Neural cell (in vitro differentiated cells): ENCODE measurements at regions not wholly inside any gene's neighbourhood (a gene's known extent, or its start where the extent isn't known, plus 50 kb on each side); places are given as distances from the start of the nearest gene placed in this dataset.

Source experiments
- H2AFZ ChIP-seq: fragments of 200-600, 300-800 bp; sonication (generic), shearing (Covaris generic); 2 replicates; pipeline ENCODE4 v1.6.0; 2014; ENCODE audit warnings: low read depth, mild to moderate bottlenecking, antibody characterized with exemption, low read length, moderate library complexity
- H3F3A ChIP-seq: fragments of 200-600 bp; shearing (Covaris generic); 2 replicates; pipeline ENCODE4 v1.6.1; 2016; ENCODE audit warnings: mild to moderate bottlenecking, moderate library complexity, mixed read lengths, antibody characterized with exemption, low read length; ENCODE audit not compliant: insufficient read depth, poor library complexity, severe bottlenecking
- H3K27ac ChIP-seq: fragments of 200-600, 300-800 bp; sonication (generic), shearing (Covaris generic); 2 replicates; pipeline ENCODE4 v1.5.1; 2014; ENCODE audit warnings: mild to moderate bottlenecking, low read length, moderate library complexity
- H3K27me3 ChIP-seq: fragments of 300-800, 200-600 bp; sonication (generic), shearing (Covaris generic); 2 replicates; pipeline ENCODE4 v1.6.0; 2014; ENCODE audit warnings: mild to moderate bottlenecking, low read depth, low read length, moderate library complexity; ENCODE audit not compliant: insufficient read depth
- H3K36me3 ChIP-seq: fragments of 300-800, 200-600 bp; sonication (generic), shearing (Covaris generic); 2 replicates; pipeline ENCODE4 v1.5.1; 2014; ENCODE audit warnings: mild to moderate bottlenecking, antibody characterized with exemption, low read length, moderate library complexity; ENCODE audit not compliant: insufficient read depth
- H3K4me2 ChIP-seq: fragments of 300-800, 200-600 bp; sonication (generic), shearing (Covaris generic); 2 replicates; pipeline ENCODE4 v1.6.0; 2014; ENCODE audit warnings: mild to moderate bottlenecking, low read length
- H3K4me3 ChIP-seq: fragments of 300-800, 200-600 bp; sonication (generic), shearing (Covaris generic); 2 replicates; pipeline ENCODE4 v1.5.1; 2014; ENCODE audit warnings: mild to moderate bottlenecking, low read length, moderate library complexity
- H3K79me2 ChIP-seq: fragments of 200-600 bp; shearing (Covaris generic); replicated peaks from 2 replicates; pipeline ENCODE4 v1.6.0; 2014; ENCODE audit warnings: mild to moderate bottlenecking, low read length, moderate library complexity; ENCODE audit not compliant: insufficient read depth
- H3K9ac ChIP-seq: fragments of 300-800, 200-600 bp; sonication (generic), shearing (Covaris generic); 2 replicates; pipeline ENCODE4 v1.6.1; 2016; ENCODE audit warnings: mild to moderate bottlenecking, low read length, mixed read lengths
- H3K9me2 ChIP-seq: fragments of 200-600 bp; shearing (Covaris generic); 2 replicates; pipeline ENCODE4 v1.6.1; 2016; ENCODE audit warnings: mild to moderate bottlenecking, low read length, mixed read lengths; ENCODE audit not compliant: insufficient read depth
- H3K9me3 ChIP-seq: fragments of 200-600, 300-800 bp; sonication (generic), shearing (Covaris generic); 2 replicates; pipeline ENCODE4 v1.6.1; 2016; ENCODE audit warnings: mild to moderate bottlenecking, mixed run types, low read length, moderate library complexity, mixed read lengths
- H4K20me1 ChIP-seq: fragments of 200-600 bp; shearing (Covaris generic); 2 replicates; pipeline ENCODE4 v1.6.1; 2016; ENCODE audit warnings: mild to moderate bottlenecking, mixed run types; ENCODE audit not compliant: insufficient read depth
- EP300 ChIP-seq: fragments of 450-650 bp; conservative IDR thresholded peaks from 2 replicates; pipeline ENCODE4 v1.6.1; 2014; ENCODE audit warnings: antibody characterized with exemption, mild to moderate bottlenecking, moderate library complexity; ENCODE audit not compliant: poor library complexity, severe bottlenecking
- EZH2 ChIP-seq: fragments of 200-600, 300-800 bp; shearing (Covaris generic), sonication (generic); IDR thresholded peaks from 2 replicates; pipeline ENCODE4 v1.6.1; 2014; ENCODE audit warnings: antibody characterized with exemption, low read length, borderline replicate concordance, mild to moderate bottlenecking; ENCODE audit not compliant: insufficient read depth, poor library complexity, severe bottlenecking
- MXI1 ChIP-seq: fragments of 450-650 bp; conservative IDR thresholded peaks from 2 replicates; pipeline ENCODE4 v1.6.1; 2014; ENCODE audit warnings: antibody characterized with exemption, mild to moderate bottlenecking; ENCODE audit not compliant: poor library complexity, severe bottlenecking
- POLR2AphosphoS5 ChIP-seq: IDR thresholded peaks from 2 replicates; pipeline ENCODE4 v1.6.1; 2012
- RAD21 ChIP-seq: fragments of 450-650 bp; conservative IDR thresholded peaks from 2 replicates; pipeline ENCODE4 v1.6.1; 2014; ENCODE audit warnings: antibody characterized with exemption, mild to moderate bottlenecking, moderate library complexity
- REST ChIP-seq: IDR thresholded peaks from 2 replicates; pipeline ENCODE4 v1.6.1; 2012; ENCODE audit warnings: borderline replicate concordance
- SMC3 ChIP-seq: fragments of 450-650 bp; conservative IDR thresholded peaks from 2 replicates; pipeline ENCODE4 v1.6.1; 2014; ENCODE audit warnings: antibody characterized with exemption, mild to moderate bottlenecking, moderate library complexity; ENCODE audit not compliant: poor library complexity
- TAF1 ChIP-seq: IDR thresholded peaks from 2 replicates; pipeline ENCODE4 v1.6.1; 2012; ENCODE audit warnings: low read depth
- TF ChIP-seq, protein P1 (sequence below): fragments of 450-650 bp; IDR thresholded peaks from 2 replicates; pipeline ENCODE4 v1.5.1; 2014; ENCODE audit warnings: antibody characterized with exemption, mild to moderate bottlenecking, moderate library complexity; ENCODE audit not compliant: poor library complexity, severe bottlenecking

DNA sequence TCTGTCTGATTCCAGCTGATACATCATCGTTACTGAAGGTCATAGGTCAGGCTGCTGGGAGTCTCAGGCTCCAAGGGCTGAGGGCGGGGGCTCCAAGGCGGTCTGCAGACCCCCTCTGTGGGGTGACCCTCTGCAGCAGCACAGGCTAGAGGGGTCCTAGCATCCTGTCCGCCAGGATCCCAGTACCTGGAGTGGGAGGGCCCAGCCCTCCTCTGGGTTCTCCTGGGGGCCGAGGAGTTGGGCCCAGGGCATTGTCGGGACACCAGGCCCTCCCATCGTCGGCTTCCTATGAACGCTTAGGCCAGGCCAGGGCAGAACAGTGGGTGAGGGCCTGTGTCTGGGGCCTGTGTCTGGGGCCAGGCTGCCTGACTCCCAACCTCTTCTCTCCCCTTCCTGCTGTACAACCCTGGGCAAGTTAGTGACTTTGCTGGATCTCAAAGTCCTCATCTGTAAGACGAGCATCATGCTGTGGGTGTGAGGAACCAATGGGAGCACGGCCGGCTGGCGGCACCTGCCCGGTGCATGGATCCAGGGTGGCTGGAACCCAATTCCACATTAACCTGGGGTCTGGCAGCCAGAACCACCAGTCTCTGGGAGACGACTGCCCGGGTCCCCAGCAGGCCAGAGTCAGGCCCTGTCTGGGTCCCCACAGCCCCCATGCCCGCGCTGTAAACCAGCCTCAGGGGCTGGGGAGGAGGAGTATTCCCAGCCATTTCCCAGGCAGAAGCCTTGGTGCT lies 56.2 kb upstream of the COL18A1 start:
- Histone ChIP-seq H3F3A (peaks cover 6% of the 10 kb centered on the region), H3K27me3 (no peaks in the 10 kb centered on the region), H3K27ac (peak overlapping the region; percentile 81), H3K9ac (peak overlapping the region; percentile 42), H3K9me3 (no peaks in the 10 kb centered on the region), H3K79me2 (no peaks in the 10 kb centered on the region), H4K20me1 (no peaks in the 10 kb centered on the region), H2AFZ (no peak overlapping the region), H3K9me2 (no peaks in the 10 kb centered on the region), H3K4me3 (no peak overlapping the region), H3K4me2 (no peak overlapping the region), H3K36me3 (no peaks in the 10 kb centered on the region)
- TF ChIP-seq EZH2 = no peak
- no peak for TF ChIP-seq REST
- TF ChIP-seq RAD21 = no peak
- no peak for TF ChIP-seq POLR2AphosphoS5
- TF ChIP-seq TAF1 = no peak
- no peak for TF ChIP-seq MXI1
- TF ChIP-seq, protein P1, sequence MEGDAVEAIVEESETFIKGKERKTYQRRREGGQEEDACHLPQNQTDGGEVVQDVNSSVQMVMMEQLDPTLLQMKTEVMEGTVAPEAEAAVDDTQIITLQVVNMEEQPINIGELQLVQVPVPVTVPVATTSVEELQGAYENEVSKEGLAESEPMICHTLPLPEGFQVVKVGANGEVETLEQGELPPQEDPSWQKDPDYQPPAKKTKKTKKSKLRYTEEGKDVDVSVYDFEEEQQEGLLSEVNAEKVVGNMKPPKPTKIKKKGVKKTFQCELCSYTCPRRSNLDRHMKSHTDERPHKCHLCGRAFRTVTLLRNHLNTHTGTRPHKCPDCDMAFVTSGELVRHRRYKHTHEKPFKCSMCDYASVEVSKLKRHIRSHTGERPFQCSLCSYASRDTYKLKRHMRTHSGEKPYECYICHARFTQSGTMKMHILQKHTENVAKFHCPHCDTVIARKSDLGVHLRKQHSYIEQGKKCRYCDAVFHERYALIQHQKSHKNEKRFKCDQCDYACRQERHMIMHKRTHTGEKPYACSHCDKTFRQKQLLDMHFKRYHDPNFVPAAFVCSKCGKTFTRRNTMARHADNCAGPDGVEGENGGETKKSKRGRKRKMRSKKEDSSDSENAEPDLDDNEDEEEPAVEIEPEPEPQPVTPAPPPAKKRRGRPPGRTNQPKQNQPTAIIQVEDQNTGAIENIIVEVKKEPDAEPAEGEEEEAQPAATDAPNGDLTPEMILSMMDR = no peak
- no peak for TF ChIP-seq SMC3
- no peak for TF ChIP-seq EP300

GRCh38 chr21:45350206-45350854 lies 54.6 kb upstream of the COL18A1 start:
- no peaks in the 10 kb centered on the region for H3K27me3 ChIP-seq
- no peaks in the 10 kb centered on the region for H3K79me2 ChIP-seq
- peaks cover 6% of the 10 kb centered on the region for H3F3A ChIP-seq
- no peaks in the 10 kb centered on the region for H3K9me2 ChIP-seq
- TF ChIP-seq MXI1 (peak; percentile 14), TAF1 (no peak), POLR2AphosphoS5 (peak; percentile 3)
- H3K27ac ChIP-seq = peak overlapping the region; percentile 81
- no peaks in the 10 kb centered on the region for H4K20me1 ChIP-seq
- H3K4me2 ChIP-seq = no peak overlapping the region
- peak overlapping the region; percentile 52 for H3K4me3 ChIP-seq
- no peaks in the 10 kb centered on the region for H3K36me3 ChIP-seq
- H2AFZ ChIP-seq = no peak overlapping the region
- peak overlapping the region; percentile 31 for H3K9ac ChIP-seq
- no peaks in the 10 kb centered on the region for H3K9me3 ChIP-seq
